ENCODE measurements at regions not wholly inside any gene's neighbourhood (a gene's known extent, or its start where the extent isn't known, plus 50 kb on each side); places are given as distances from the start of the nearest gene placed in this dataset.
A peak's percentile ranks its signal among the peaks of the same experiment; 100 is the strongest.

- TF ChIP-seq CTCF (IDR thresholded peaks at IDR 0.05; ENCODE audit: poor library complexity) (no peak), EZH2 (IDR thresholded peaks at IDR 0.05; ENCODE audit: borderline replicate concordance) (no peak), EZH2phosphoT487 (IDR thresholded peaks at IDR 0.05; ENCODE audit: low read depth, severe bottlenecking, unreplicated experiment) (no peak)
- peaks cover 5% of the 10 kb centered on the region for H3K27me3 ChIP-seq
- H3K36me3 ChIP-seq (replicated peaks; ENCODE audit: insufficient read depth, low read depth), result no peaks in the 10 kb centered on the region
- H2AFZ ChIP-seq, result no peak overlapping the region
- 91% methylated on average over 6 of the region's 6 CpGs for WGBS (ENCODE audit: low lambda C conversion rate, missing lambda C conversion rate)
- H3K9me3 ChIP-seq (ENCODE audit: low read depth), result no peaks in the 10 kb centered on the region
- no peaks in the 10 kb centered on the region for H3K79me2 ChIP-seq
- no peak overlapping the region for H3K4me3 ChIP-seq
- peaks cover 5% of the 10 kb centered on the region for H3K4me1 ChIP-seq (ENCODE audit: insufficient read depth)
- no peaks in the 10 kb centered on the region for H3K9me2 ChIP-seq (replicated peaks; ENCODE audit: insufficient read depth)
- H4K20me1 ChIP-seq (ENCODE audit: insufficient read depth, poor library complexity, severe bottlenecking), result no peaks in the 10 kb centered on the region
- H3K4me2 ChIP-seq, result no peak overlapping the region
- DNase-seq (ENCODE audit: low spot score), result no peak
- no peak overlapping the region for H3K27ac ChIP-seq
Measured at GRCh38 chr2:104318001-104318665, 535.8 kb upstream of the POU3F3 start.

- Histone ChIP-seq H3K79me2 (no peaks in the 10 kb centered on the region), H3K4me1 (ENCODE audit: insufficient read depth) (peaks cover 5% of the 10 kb centered on the region), H4K20me1 (ENCODE audit: insufficient read depth, poor library complexity, severe bottlenecking) (no peaks in the 10 kb centered on the region), H3K4me3 (no peak overlapping the region), H3K9me2 (replicated peaks; ENCODE audit: insufficient read depth) (no peaks in the 10 kb centered on the region), H3K4me2 (peak overlapping the region; percentile 55), H3K36me3 (replicated peaks; ENCODE audit: insufficient read depth, low read depth) (no peaks in the 10 kb centered on the region), H3K27me3 (peaks cover 5% of the 10 kb centered on the region), H2AFZ (no peak overlapping the region), H3K9me3 (ENCODE audit: low read depth) (no peaks in the 10 kb centered on the region), H3K27ac (no peak overlapping the region)
- no peak for DNase-seq (ENCODE audit: low spot score)
- TF ChIP-seq CTCF (IDR thresholded peaks at IDR 0.05; ENCODE audit: poor library complexity), result no peak
- WGBS (ENCODE audit: low lambda C conversion rate, missing lambda C conversion rate), result 79% methylated on average over 9 of the region's 9 CpGs
Measured at GRCh38 chr2:104321116-104321795, 532.7 kb upstream of the POU3F3 start.

GRCh38 chr2:104321796-104322349 is 532.0 kb upstream of the POU3F3 start:
- H3K27me3 ChIP-seq, result peaks cover 5% of the 10 kb centered on the region
- H3K27ac ChIP-seq, result no peak overlapping the region
- peaks cover 5% of the 10 kb centered on the region for H3K4me1 ChIP-seq (ENCODE audit: insufficient read depth)
- no peaks in the 10 kb centered on the region for H4K20me1 ChIP-seq (ENCODE audit: insufficient read depth, poor library complexity, severe bottlenecking)
- no peak overlapping the region for H2AFZ ChIP-seq
- H3K9me3 ChIP-seq (ENCODE audit: low read depth), result no peaks in the 10 kb centered on the region
- peak; percentile 8 for DNase-seq (ENCODE audit: low spot score)
- H3K36me3 ChIP-seq (replicated peaks; ENCODE audit: insufficient read depth, low read depth), result no peaks in the 10 kb centered on the region
- WGBS (ENCODE audit: low lambda C conversion rate, missing lambda C conversion rate), result 32% methylated on average over 8 of the region's 8 CpGs
- H3K9me2 ChIP-seq (replicated peaks; ENCODE audit: insufficient read depth), result no peaks in the 10 kb centered on the region
- no peak overlapping the region for H3K4me3 ChIP-seq
- H3K4me2 ChIP-seq, result peak overlapping the region; percentile 55
- no peak for TF ChIP-seq EZH2 (IDR thresholded peaks at IDR 0.05; ENCODE audit: borderline replicate concordance)
- TF ChIP-seq EZH2phosphoT487 (IDR thresholded peaks at IDR 0.05; ENCODE audit: low read depth, severe bottlenecking, unreplicated experiment), result no peak
- no peak for TF ChIP-seq CTCF (IDR thresholded peaks at IDR 0.05; ENCODE audit: poor library complexity)
- no peaks in the 10 kb centered on the region for H3K79me2 ChIP-seq
